Colonic mucosa (tissue), 4 donors: ENCODE measurements at regions not wholly inside any gene's neighbourhood (a gene's known extent, or its start where the extent isn't known, plus 50 kb on each side); places are given as distances from the start of the nearest gene placed in this dataset.

Experiments used
- DNase-seq: peaks from one replicate; pipeline ENCODE4 v3.0.0-alpha.2; 2020
- H3K27ac ChIP-seq: fragments of 200-600 bp; one replicate; pipeline ENCODE4 v1.8.0; 2021
- H3K27me3 ChIP-seq: fragments of 200-600 bp; one replicate; pipeline ENCODE4 v1.8.0; 2021
- H3K36me3 ChIP-seq: fragments of 200-600 bp; one replicate; pipeline ENCODE4 v1.8.0; 2021
- H3K4me1 ChIP-seq: fragments of 200-600 bp; one replicate; pipeline ENCODE4 v1.8.0; 2021; ENCODE audit warnings: mild to moderate bottlenecking
- H3K4me3 ChIP-seq: fragments of 200-600 bp; one replicate; pipeline ENCODE4 v1.8.0; 2021
- H3K9ac ChIP-seq, 2 donors: one replicate each; pipeline ENCODE4 v1.7.0; 2013; ENCODE audit warnings: control low read depth in 2 of 2, low read depth in 2 of 2, low read length in 2 of 2
- H3K9me3 ChIP-seq: fragments of 200-600 bp; one replicate; pipeline ENCODE4 v1.8.0; 2021
- CTCF ChIP-seq: fragments of 200-600 bp; IDR thresholded peaks from one replicate; pipeline ENCODE4 v1.8.0; 2022; ENCODE audit warnings: antibody characterized with exemption, mild to moderate bottlenecking
- intact Hi-C: fragments of 100-400 bp; cut with DNase I; formaldehyde crosslinking; loops from one replicate; pipeline ENCODE4 v1.14.1; 2022
- donor health status: healthy.
- donor health status: DM: no; HTN: no; CAD: no.
- donor health status: DM: no; HTN: no; CAD: no.

- intact Hi-C loops = no loop called here
- Histone ChIP-seq H3K27me3 (no peaks in the 10 kb centered on the region), H3K27ac (no peak overlapping the region), H3K36me3 (no peaks in the 10 kb centered on the region), H3K4me1 (no peaks in the 10 kb centered on the region), H3K9me3 (no peaks in the 10 kb centered on the region), H3K4me3 (no peak overlapping the region), H3K9ac (no peak overlapping the region)
- DNase-seq = no peak
- TF ChIP-seq CTCF = no peak
These were observed 67.5 kb downstream of the DNAJB9 start for GRCh38 chr7:108637049-108637621.

GRCh38 chr7:108642126-108642525, 72.5 kb downstream of the DNAJB9 start:
- intact Hi-C loops = no loop called here
- no peaks in the 10 kb centered on the region for H3K27me3 ChIP-seq
- no peak for TF ChIP-seq CTCF
- H3K4me1 ChIP-seq = no peaks in the 10 kb centered on the region
- H3K9me3 ChIP-seq = no peaks in the 10 kb centered on the region
- no peak overlapping the region for H3K9ac ChIP-seq
- no peak overlapping the region for H3K4me3 ChIP-seq
- H3K36me3 ChIP-seq = no peaks in the 10 kb centered on the region
- H3K27ac ChIP-seq = no peak overlapping the region
- DNase-seq = no peak

- no peak for TF ChIP-seq CTCF
- no peaks in the 10 kb centered on the region for H3K9me3 ChIP-seq
- no peak overlapping the region for H3K27ac ChIP-seq
- DNase-seq = no peak
- no peaks in the 10 kb centered on the region for H3K27me3 ChIP-seq
- H3K4me1 ChIP-seq = no peaks in the 10 kb centered on the region
- H3K36me3 ChIP-seq = no peaks in the 10 kb centered on the region
- no peak overlapping the region for H3K9ac ChIP-seq
- intact Hi-C loops = no loop called here
- H3K4me3 ChIP-seq = no peak overlapping the region
These were observed 73.5 kb downstream of the DNAJB9 start for GRCh38 chr7:108643136-108643535.

- Histone ChIP-seq H3K27me3 (no peaks in the 10 kb centered on the region), H3K4me3 (no peak overlapping the region), H3K36me3 (no peaks in the 10 kb centered on the region), H3K27ac (no peak overlapping the region), H3K9ac (no peak overlapping the region), H3K9me3 (no peaks in the 10 kb centered on the region), H3K4me1 (no peaks in the 10 kb centered on the region)
- no peak for TF ChIP-seq CTCF
- DNase-seq = no peak
- intact Hi-C loops = no loop called here
These were observed 79.3 kb downstream of the DNAJB9 start for GRCh38 chr7:108648989-108649388.

- Histone ChIP-seq H3K9me3 (no peaks in the 10 kb centered on the region), H3K4me3 (no peak overlapping the region), H3K9ac (no peak overlapping the region), H3K36me3 (no peaks in the 10 kb centered on the region), H3K27me3 (no peaks in the 10 kb centered on the region), H3K27ac (no peak overlapping the region), H3K4me1 (no peaks in the 10 kb centered on the region)
- DNase-seq = no peak
- no peak for TF ChIP-seq CTCF
- intact Hi-C loops = no loop called here
These were observed 80.8 kb downstream of the DNAJB9 start for GRCh38 chr7:108650467-108650866.
